ENCODE measurements at regions not wholly inside any gene's neighbourhood (a gene's known extent, or its start where the extent isn't known, plus 50 kb on each side); places are given as distances from the start of the nearest gene placed in this dataset.
"Not testable (repeated sequence)": the region's sequence is repeated elsewhere in the genome, so short reads cannot be mapped to it uniquely, and the experiment has no call there.

- no peak for TF ChIP-seq CTCF (IDR thresholded peaks at IDR 0.05; ENCODE audit: poor library complexity, severe bottlenecking)
- ATAC-seq (ENCODE audit: low read depth) (no peak), DNase-seq (ENCODE audit: low spot score) (no peak)
Observed at GRCh38 chr9:86575825-86576525, 221.8 kb upstream of the TUT7 start.

GRCh38 chr9:86575137-86575536, 220.9 kb upstream of the TUT7 start:
- Histone ChIP-seq H3K27me3 (ENCODE audit: insufficient read depth, poor library complexity, severe bottlenecking) (no peaks in the 10 kb centered on the region), H3K9me3 (ENCODE audit: severe bottlenecking) (no peaks in the 10 kb centered on the region), H3K4me3 (ENCODE audit: severe bottlenecking) (no peak overlapping the region), H3K36me3 (ENCODE audit: low read depth) (no peaks in the 10 kb centered on the region), H3K27ac (ENCODE audit: poor library complexity, severe bottlenecking) (no peak overlapping the region), H3K4me1 (ENCODE audit: insufficient read depth, poor library complexity, severe bottlenecking) (peaks cover 4% of the 10 kb centered on the region)
- DNase-seq (ENCODE audit: low spot score) (no peak), ATAC-seq (ENCODE audit: low read depth) (no peak)
- TF ChIP-seq CTCF (IDR thresholded peaks at IDR 0.05; ENCODE audit: poor library complexity, severe bottlenecking), result no peak

More at GRCh38 chr9:86575825-86576525, 221.8 kb upstream of the TUT7 start:
- H3K4me1 ChIP-seq (ENCODE audit: insufficient read depth, poor library complexity, severe bottlenecking), result peaks cover 4% of the 10 kb centered on the region
- H3K9me3 ChIP-seq (ENCODE audit: severe bottlenecking), result no peaks in the 10 kb centered on the region
- H3K4me3 ChIP-seq (ENCODE audit: severe bottlenecking), result no peak overlapping the region
- H3K27me3 ChIP-seq (ENCODE audit: insufficient read depth, poor library complexity, severe bottlenecking), result no peaks in the 10 kb centered on the region
- no peaks in the 10 kb centered on the region for H3K36me3 ChIP-seq (ENCODE audit: low read depth)
- no peak overlapping the region for H3K27ac ChIP-seq (ENCODE audit: poor library complexity, severe bottlenecking)

GRCh38 chr9:86573886-86574285, 219.7 kb upstream of the TUT7 start:
- H3K4me1 ChIP-seq (ENCODE audit: insufficient read depth, poor library complexity, severe bottlenecking), result peaks cover 4% of the 10 kb centered on the region
- ATAC-seq (ENCODE audit: low read depth) (no peak), DNase-seq (ENCODE audit: low spot score) (no peak)
- no peaks in the 10 kb centered on the region for H3K9me3 ChIP-seq (ENCODE audit: severe bottlenecking)
- TF ChIP-seq CTCF (IDR thresholded peaks at IDR 0.05; ENCODE audit: poor library complexity, severe bottlenecking), result no peak
- H3K27me3 ChIP-seq (ENCODE audit: insufficient read depth, poor library complexity, severe bottlenecking), result no peaks in the 10 kb centered on the region
- H3K36me3 ChIP-seq (ENCODE audit: low read depth), result no peaks in the 10 kb centered on the region
- H3K27ac ChIP-seq (ENCODE audit: poor library complexity, severe bottlenecking), result no peak overlapping the region
- no peak overlapping the region for H3K4me3 ChIP-seq (ENCODE audit: severe bottlenecking)

GRCh38 chr9:86572904-86573303, 218.7 kb upstream of the TUT7 start:
- no peak for TF ChIP-seq CTCF (IDR thresholded peaks at IDR 0.05; ENCODE audit: poor library complexity, severe bottlenecking)
- no peak for DNase-seq (ENCODE audit: low spot score)
- no peak overlapping the region for H3K27ac ChIP-seq (ENCODE audit: poor library complexity, severe bottlenecking)
- H3K4me1 ChIP-seq (ENCODE audit: insufficient read depth, poor library complexity, severe bottlenecking), result peaks cover 4% of the 10 kb centered on the region
- no peaks in the 10 kb centered on the region for H3K9me3 ChIP-seq (ENCODE audit: severe bottlenecking)
- H3K27me3 ChIP-seq (ENCODE audit: insufficient read depth, poor library complexity, severe bottlenecking), result no peaks in the 10 kb centered on the region
- no peak for ATAC-seq (ENCODE audit: low read depth)
- no peaks in the 10 kb centered on the region for H3K36me3 ChIP-seq (ENCODE audit: low read depth)
- no peak overlapping the region for H3K4me3 ChIP-seq (ENCODE audit: severe bottlenecking)

GRCh38 chr9:86565603-86566002, 211.4 kb upstream of the TUT7 start:
- H3K27ac ChIP-seq (ENCODE audit: poor library complexity, severe bottlenecking); H3K4me3 ChIP-seq (ENCODE audit: severe bottlenecking); H3K9me3 ChIP-seq (ENCODE audit: severe bottlenecking); H3K27me3 ChIP-seq (ENCODE audit: insufficient read depth, poor library complexity, severe bottlenecking); DNase-seq (ENCODE audit: low spot score); H3K36me3 ChIP-seq (ENCODE audit: low read depth); ATAC-seq (ENCODE audit: low read depth): not testable (repeated sequence)
- peaks cover 14% of the 10 kb centered on the region for H3K4me1 ChIP-seq (ENCODE audit: insufficient read depth, poor library complexity, severe bottlenecking)
